Smooth muscle cell (in vitro differentiated cells): ENCODE measurements at regions not wholly inside any gene's neighbourhood (a gene's known extent, or its start where the extent isn't known, plus 50 kb on each side); places are given as distances from the start of the nearest gene placed in this dataset.

ENCODE experiments used
- DNase-seq: peaks from one replicate; lab custom pipeline; 2025; ENCODE audit not compliant: unreplicated experiment; lab: John Stamatoyannopoulos, UW
- H2AFZ ChIP-seq: fragments of 200-600 bp; sonication (generic); 2 replicates; pipeline ENCODE4 v1.6.0; 2016; ENCODE audit warnings: antibody characterized with exemption, low read depth, mild to moderate bottlenecking
- H3F3A ChIP-seq: fragments of 200-600 bp; sonication (generic); 2 replicates; pipeline ENCODE4 v1.6.0; 2017; ENCODE audit warnings: antibody characterized with exemption, low read depth
- H3K27ac ChIP-seq: fragments of 200-600 bp; sonication (generic); 2 replicates; pipeline ENCODE4 v1.5.1; 2016; ENCODE audit warnings: low read depth, mild to moderate bottlenecking
- H3K27me3 ChIP-seq: fragments of 200-600 bp; sonication (generic); 2 replicates; pipeline ENCODE4 v1.6.1; 2016; ENCODE audit warnings: low read depth, mild to moderate bottlenecking
- H3K36me3 ChIP-seq: fragments of 200-600 bp; sonication (generic); 2 replicates; pipeline ENCODE4 v1.5.1; 2016; ENCODE audit warnings: low read depth
- H3K4me1 ChIP-seq: fragments of 200-600 bp; sonication (generic); 2 replicates; pipeline ENCODE4 v1.5.1; 2016; ENCODE audit warnings: low read depth
- H3K4me2 ChIP-seq: fragments of 200-600 bp; sonication (generic); 2 replicates; pipeline ENCODE4 v1.6.0; 2016; ENCODE audit warnings: mild to moderate bottlenecking
- H3K4me3 ChIP-seq: fragments of 200-600 bp; sonication (generic); 2 replicates; pipeline ENCODE4 v1.5.1; 2016; ENCODE audit warnings: mild to moderate bottlenecking
- H3K79me2 ChIP-seq: fragments of 200-600 bp; sonication (generic); 2 replicates; pipeline ENCODE4 v1.6.0; 2016; ENCODE audit warnings: low read depth, mild to moderate bottlenecking
- H3K9ac ChIP-seq: fragments of 200-600 bp; sonication (generic); 2 replicates; pipeline ENCODE4 v1.6.0; 2016; ENCODE audit warnings: low read depth
- H3K9me3 ChIP-seq: fragments of 200-600 bp; sonication (generic); replicated peaks from 2 replicates; pipeline ENCODE4 v1.5.1; 2016; ENCODE audit warnings: low read depth
- H4K20me1 ChIP-seq: fragments of 200-600 bp; sonication (generic); 2 replicates; pipeline ENCODE4 v1.6.0; 2016; ENCODE audit warnings: low read depth
- CTCF ChIP-seq: fragments of 200-600 bp; sonication (generic); IDR thresholded peaks from 2 replicates; pipeline ENCODE4 v1.5.1; 2017; ENCODE audit warnings: borderline replicate concordance, mild to moderate bottlenecking, antibody characterized with exemption; ENCODE audit not compliant: insufficient read depth, poor library complexity, severe bottlenecking
- WGBS: methylation state at CpG from one replicate; pipeline ENCODE4 v1.1.7; 2016; ENCODE audit warnings: low lambda C conversion rate; 5-methylcytosine and 5-hydroxymethylcytosine counted together

- Histone ChIP-seq H3K4me2 (no peak overlapping the region), H4K20me1 (no peaks in the 10 kb centered on the region), H3K4me3 (no peak overlapping the region), H3K9me3 (no peaks in the 10 kb centered on the region), H3K79me2 (no peaks in the 10 kb centered on the region), H3K27ac (no peak overlapping the region), H3F3A (no peaks in the 10 kb centered on the region), H3K27me3 (peaks cover 37% of the 10 kb centered on the region), H2AFZ (no peak overlapping the region), H3K36me3 (no peaks in the 10 kb centered on the region), H3K4me1 (no peaks in the 10 kb centered on the region), H3K9ac (no peak overlapping the region)
- TF ChIP-seq CTCF: no peak
- WGBS: 69% methylated on average over 5 of the region's 5 CpGs
- no peak for DNase-seq
These were observed 93.8 kb downstream of the PMAIP1 start for GRCh38 chr18:59993560-59993959.

GRCh38 chr18:59990121-59990823 lies 90.5 kb downstream of the PMAIP1 start:
- DNase-seq: no peak
- Histone ChIP-seq H4K20me1 (no peaks in the 10 kb centered on the region), H3K9me3 (no peaks in the 10 kb centered on the region), H2AFZ (no peak overlapping the region), H3K27ac (no peak overlapping the region), H3K4me3 (no peak overlapping the region), H3K9ac (no peak overlapping the region), H3F3A (no peaks in the 10 kb centered on the region), H3K4me2 (no peak overlapping the region), H3K27me3 (peaks cover 20% of the 10 kb centered on the region), H3K79me2 (no peaks in the 10 kb centered on the region), H3K36me3 (no peaks in the 10 kb centered on the region), H3K4me1 (no peaks in the 10 kb centered on the region)
- 100% methylated on average over 1 of the region's 1 CpG for WGBS
- no peak for TF ChIP-seq CTCF

- H3K4me1 ChIP-seq: no peaks in the 10 kb centered on the region
- H3K27ac ChIP-seq: no peak overlapping the region
- H4K20me1 ChIP-seq: no peaks in the 10 kb centered on the region
- peak; percentile 99 for TF ChIP-seq CTCF
- no peak overlapping the region for H3K4me3 ChIP-seq
- H3K79me2 ChIP-seq: no peaks in the 10 kb centered on the region
- DNase-seq: no peak
- H3K9ac ChIP-seq: no peak overlapping the region
- no peaks in the 10 kb centered on the region for H3F3A ChIP-seq
- H3K27me3 ChIP-seq: peaks cover 20% of the 10 kb centered on the region
- WGBS: 19% methylated on average over 5 of the region's 5 CpGs
- no peaks in the 10 kb centered on the region for H3K36me3 ChIP-seq
- H2AFZ ChIP-seq: no peak overlapping the region
- no peak overlapping the region for H3K4me2 ChIP-seq
- no peaks in the 10 kb centered on the region for H3K9me3 ChIP-seq
These were observed 88.4 kb downstream of the PMAIP1 start for GRCh38 chr18:59988098-59988706.

GRCh38 chr18:59987102-59987501 lies 87.3 kb downstream of the PMAIP1 start:
- Histone ChIP-seq H3K4me1 (no peaks in the 10 kb centered on the region), H3K4me3 (no peak overlapping the region), H3K27me3 (peaks cover 16% of the 10 kb centered on the region), H3F3A (no peaks in the 10 kb centered on the region), H3K79me2 (no peaks in the 10 kb centered on the region), H3K36me3 (no peaks in the 10 kb centered on the region), H3K9me3 (no peaks in the 10 kb centered on the region), H4K20me1 (no peaks in the 10 kb centered on the region), H2AFZ (no peak overlapping the region), H3K4me2 (no peak overlapping the region), H3K27ac (no peak overlapping the region), H3K9ac (no peak overlapping the region)
- WGBS: 77% methylated on average over 4 of the region's 4 CpGs
- no peak for DNase-seq
- no peak for TF ChIP-seq CTCF
